ENCODE measurements at regions not wholly inside any gene's neighbourhood (a gene's known extent, or its start where the extent isn't known, plus 50 kb on each side); places are given as distances from the start of the nearest gene placed in this dataset.

DNA sequence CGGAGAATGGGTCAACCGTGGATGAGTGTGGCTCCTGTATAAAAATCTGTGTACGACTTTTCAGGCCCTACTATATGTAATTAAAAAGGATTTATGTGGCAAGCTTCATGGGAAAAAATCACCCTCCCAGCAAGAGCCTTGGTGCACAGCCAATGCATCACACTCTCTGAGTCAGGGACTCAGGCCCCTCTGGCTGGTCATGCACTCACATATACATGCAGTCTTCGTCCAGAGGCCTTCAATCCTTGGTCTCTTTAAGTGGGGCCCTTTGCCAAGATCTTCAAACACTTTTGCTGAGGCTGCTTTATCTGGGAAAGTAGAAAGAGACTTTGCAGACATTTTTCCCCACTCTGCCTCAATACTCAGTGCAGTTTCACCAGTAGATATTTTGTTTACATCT is 311.4 kb upstream of the FSTL5 start:
- H2AFZ ChIP-seq (ENCODE audit: control insufficient read depth, low read depth, low read length) = no peak overlapping the region
- TF ChIP-seq NRF1 (conservative IDR thresholded peaks at IDR 0.05; ENCODE audit: low read depth, low read length) (no peak), ZNF274 (IDR thresholded peaks at IDR 0.05; ENCODE audit: insufficient read depth, insufficient read length) (no peak), RBBP5 (conservative IDR thresholded peaks at IDR 0.05) (no peak), MTA3 (IDR thresholded peaks at IDR 0.05; ENCODE audit: borderline replicate concordance, low read length) (no peak), TARDBP (IDR thresholded peaks at IDR 0.05; ENCODE audit: borderline replicate concordance) (no peak), POU2F2 (IDR thresholded peaks at IDR 0.05; ENCODE audit: borderline replicate concordance, low read depth, low read length) (no peak), NR2F1 (conservative IDR thresholded peaks at IDR 0.05) (no peak), SRF (IDR thresholded peaks at IDR 0.05; ENCODE audit: low read depth in 2 of 2, low read length in 2 of 2) (no peak), POLR2AphosphoS2 (IDR thresholded peaks at IDR 0.05; ENCODE audit: low read depth, low read length) (no peak)
- TF ChIP-seq, protein P1, sequence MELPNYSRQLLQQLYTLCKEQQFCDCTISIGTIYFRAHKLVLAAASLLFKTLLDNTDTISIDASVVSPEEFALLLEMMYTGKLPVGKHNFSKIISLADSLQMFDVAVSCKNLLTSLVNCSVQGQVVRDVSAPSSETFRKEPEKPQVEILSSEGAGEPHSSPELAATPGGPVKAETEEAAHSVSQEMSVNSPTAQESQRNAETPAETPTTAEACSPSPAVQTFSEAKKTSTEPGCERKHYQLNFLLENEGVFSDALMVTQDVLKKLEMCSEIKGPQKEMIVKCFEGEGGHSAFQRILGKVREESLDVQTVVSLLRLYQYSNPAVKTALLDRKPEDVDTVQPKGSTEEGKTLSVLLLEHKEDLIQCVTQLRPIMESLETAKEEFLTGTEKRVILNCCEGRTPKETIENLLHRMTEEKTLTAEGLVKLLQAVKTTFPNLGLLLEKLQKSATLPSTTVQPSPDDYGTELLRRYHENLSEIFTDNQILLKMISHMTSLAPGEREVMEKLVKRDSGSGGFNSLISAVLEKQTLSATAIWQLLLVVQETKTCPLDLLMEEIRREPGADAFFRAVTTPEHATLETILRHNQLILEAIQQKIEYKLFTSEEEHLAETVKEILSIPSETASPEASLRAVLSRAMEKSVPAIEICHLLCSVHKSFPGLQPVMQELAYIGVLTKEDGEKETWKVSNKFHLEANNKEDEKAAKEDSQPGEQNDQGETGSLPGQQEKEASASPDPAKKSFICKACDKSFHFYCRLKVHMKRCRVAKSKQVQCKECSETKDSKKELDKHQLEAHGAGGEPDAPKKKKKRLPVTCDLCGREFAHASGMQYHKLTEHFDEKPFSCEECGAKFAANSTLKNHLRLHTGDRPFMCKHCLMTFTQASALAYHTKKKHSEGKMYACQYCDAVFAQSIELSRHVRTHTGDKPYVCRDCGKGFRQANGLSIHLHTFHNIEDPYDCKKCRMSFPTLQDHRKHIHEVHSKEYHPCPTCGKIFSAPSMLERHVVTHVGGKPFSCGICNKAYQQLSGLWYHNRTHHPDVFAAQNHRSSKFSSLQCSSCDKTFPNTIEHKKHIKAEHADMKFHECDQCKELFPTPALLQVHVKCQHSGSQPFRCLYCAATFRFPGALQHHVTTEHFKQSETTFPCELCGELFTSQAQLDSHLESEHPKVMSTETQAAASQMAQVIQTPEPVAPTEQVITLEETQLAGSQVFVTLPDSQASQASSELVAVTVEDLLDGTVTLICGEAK (IDR thresholded peaks at IDR 0.05; ENCODE audit: borderline replicate concordance) = no peak
- ChIA-PET POLR2A (no interaction called here), SMC1A (ENCODE audit: uncharacterized antibody, unreplicated experiment) (interaction anchor here (0.5 kb wide), 1 partner anchor 44 kb away, joined by 3 read pairs; no protein-coding TSS in a partner anchor), CTCF (no interaction called here), RAD21 (ENCODE audit: unreplicated experiment) (no interaction called here)
- H3K9ac ChIP-seq (ENCODE audit: control insufficient read depth, insufficient read depth, low read length) = no peak overlapping the region
- H3K4me2 ChIP-seq (ENCODE audit: control insufficient read depth, insufficient read depth) = no peak overlapping the region
- H4K20me1 ChIP-seq (ENCODE audit: control insufficient read depth, insufficient read depth) = no peaks in the 10 kb centered on the region
- no peaks in the 10 kb centered on the region for H3K79me2 ChIP-seq (ENCODE audit: control insufficient read depth, insufficient read depth, low read length)
- no peak overlapping the region for H3K4me3 ChIP-seq
- no peaks in the 10 kb centered on the region for H3K27me3 ChIP-seq (replicated peaks in 1 of 2; ENCODE audit: control insufficient read depth in 2 of 2, insufficient read depth in 2 of 2, low read length in 1 of 2)
- ATAC-seq (no peak), DNase-seq (ENCODE audit: low read depth, low spot score) (no peak), FAIRE-seq (no peak)
- in situ Hi-C loops (cut with MboI) (no loop called here), intact Hi-C loops (cut with micrococcal nuclease; ENCODE audit: unreplicated experiment) (no loop called here)
- no peaks in the 10 kb centered on the region for H3K4me1 ChIP-seq (ENCODE audit: control insufficient read depth, insufficient read depth, low read length)
- H3K36me3 ChIP-seq (ENCODE audit: control insufficient read depth in 2 of 2, insufficient read depth in 2 of 2, low read length in 1 of 2) = no peaks in the 10 kb centered on the region
- WGBS (ENCODE audit: insufficient coverage, insufficient replicate concordance, low lambda C conversion rate, missing lambda C conversion rate) = 0% methylated on average over 2 of the region's 4 CpGs
- no peak overlapping the region for H3K27ac ChIP-seq (ENCODE audit: control insufficient read depth, insufficient read depth)
- BruUV-seq (replicated peaks) = no TSS peak
- H3K9me3 ChIP-seq (replicated peaks; ENCODE audit: control insufficient read depth, insufficient read depth, low read length) = no peaks in the 10 kb centered on the region

Measured in GM12878 (cell line).